Endodermal cell (in vitro differentiated cells): ENCODE measurements at regions not wholly inside any gene's neighbourhood (a gene's known extent, or its start where the extent isn't known, plus 50 kb on each side); places are given as distances from the start of the nearest gene placed in this dataset.

Experiments used
- DNase-seq: peaks from one replicate; pipeline ENCODE4 v3.0.0-alpha.2; 2017
- H3K27ac ChIP-seq: 2 replicates; pipeline ENCODE4 v1.5.1; 2013; ENCODE audit warnings: mild to moderate bottlenecking, low read depth, low read length, moderate library complexity
- H3K27me3 ChIP-seq: 2 replicates; pipeline ENCODE4 v1.6.1; 2013; ENCODE audit warnings: mild to moderate bottlenecking, low read length, moderate library complexity; ENCODE audit not compliant: insufficient read depth, control insufficient read depth, poor library complexity, severe bottlenecking
- H3K36me3 ChIP-seq: 2 replicates; pipeline ENCODE4 v1.7.0; 2013; ENCODE audit warnings: mild to moderate bottlenecking, low read length, moderate library complexity; ENCODE audit not compliant: control insufficient read depth, insufficient read depth
- H3K4me1 ChIP-seq: one replicate; pipeline ENCODE4 v1.7.0; 2013; ENCODE audit warnings: low read length; ENCODE audit not compliant: control insufficient read depth, insufficient read depth
- H3K4me3 ChIP-seq: 2 replicates; pipeline ENCODE4 v1.5.1; 2013; ENCODE audit warnings: mild to moderate bottlenecking, low read length, moderate library complexity
- H3K9ac ChIP-seq: 2 replicates; pipeline ENCODE4 v1.6.1; 2013; ENCODE audit warnings: mild to moderate bottlenecking, low read length, moderate library complexity; ENCODE audit not compliant: poor library complexity, severe bottlenecking; ENCODE audit errors: extremely low read depth
- H3K9me3 ChIP-seq: 2 replicates; pipeline ENCODE4 v1.6.1; 2013; ENCODE audit warnings: mild to moderate bottlenecking, low read length, moderate library complexity; ENCODE audit not compliant: control insufficient read depth
- H3K27ac Mint-ChIP-seq: 2 replicates; pipeline ENCODE4 v1.8.0; 2020; ENCODE audit warnings: mixed read lengths
- H3K27me3 Mint-ChIP-seq: 2 replicates; pipeline ENCODE4 v1.8.0; 2021; ENCODE audit warnings: mild to moderate bottlenecking, mixed read lengths; ENCODE audit not compliant: insufficient read depth
- H3K36me3 Mint-ChIP-seq: 2 replicates; pipeline ENCODE4 v1.8.0; 2020; ENCODE audit warnings: low read depth, mixed read lengths
- H3K4me1 Mint-ChIP-seq: 2 replicates; pipeline ENCODE4 v1.8.0; 2020; ENCODE audit warnings: mixed read lengths
- H3K4me3 Mint-ChIP-seq: 2 replicates; pipeline ENCODE4 v1.8.0; 2020; ENCODE audit warnings: mild to moderate bottlenecking, moderate library complexity, mixed read lengths
- H3K9me3 Mint-ChIP-seq: 2 replicates; pipeline ENCODE4 v1.8.0; 2020; ENCODE audit warnings: mild to moderate bottlenecking, mixed read lengths
- WGBS, 2 experiments: methylation state at CpG; one replicate each; pipeline versions ENCODE4 v1.1.5 to v1.1.7; 2013; ENCODE audit warnings: missing lambda C conversion rate in 2 of 2, mixed read lengths in 1 of 2; ENCODE audit not compliant: insufficient coverage in 1 of 2, insufficient read length in 1 of 2; 5-methylcytosine and 5-hydroxymethylcytosine counted together
- TF ChIP-seq, protein P1 (sequence below): fragments of 200-600 bp; sonication (generic); conservative IDR thresholded peaks from 2 replicates; pipeline ENCODE4 v1.5.0; 2021; ENCODE audit warnings: antibody characterized with exemption, mild to moderate bottlenecking

DNA sequence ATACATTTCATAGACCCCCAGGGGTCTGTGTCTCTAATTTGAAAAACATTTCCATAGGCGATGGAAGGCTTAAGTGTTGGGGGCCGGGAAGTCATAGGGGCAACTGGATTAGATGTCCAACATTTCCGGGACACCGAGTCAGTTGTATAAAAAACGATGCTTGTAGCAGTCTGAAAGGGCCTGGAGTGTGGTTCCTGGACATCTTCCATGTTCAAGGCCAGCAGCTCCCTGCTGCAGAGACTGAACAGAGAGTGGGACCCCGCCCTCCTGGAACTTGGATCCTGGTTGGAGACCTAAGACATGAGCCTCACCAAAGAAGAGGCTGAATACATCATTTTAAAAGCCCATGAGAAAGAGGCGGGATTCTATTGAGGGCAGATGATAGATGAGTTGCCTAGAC is 82.0 kb upstream of the ZNF423 start:
- Mint-ChIP-seq H3K4me3 (no peak overlapping the region), H3K9me3 (peaks cover 8% of the 10 kb centered on the region), H3K27me3 (peaks cover 5% of the 10 kb centered on the region), H3K4me1 (no peaks in the 10 kb centered on the region), H3K27ac (no peak overlapping the region), H3K36me3 (no peaks in the 10 kb centered on the region)
- Histone ChIP-seq H3K4me3 (no peak overlapping the region), H3K9ac (no peak overlapping the region), H3K9me3 (no peaks in the 10 kb centered on the region), H3K27ac (no peak overlapping the region), H3K4me1 (no peaks in the 10 kb centered on the region), H3K36me3 (no peaks in the 10 kb centered on the region), H3K27me3 (no peaks in the 10 kb centered on the region)
- DNase-seq: peak; percentile 13
- 92 to 100% methylated on average over 3 to 7 of the region's 7 CpGs for WGBS, 2 experiments
- TF ChIP-seq, protein P1, sequence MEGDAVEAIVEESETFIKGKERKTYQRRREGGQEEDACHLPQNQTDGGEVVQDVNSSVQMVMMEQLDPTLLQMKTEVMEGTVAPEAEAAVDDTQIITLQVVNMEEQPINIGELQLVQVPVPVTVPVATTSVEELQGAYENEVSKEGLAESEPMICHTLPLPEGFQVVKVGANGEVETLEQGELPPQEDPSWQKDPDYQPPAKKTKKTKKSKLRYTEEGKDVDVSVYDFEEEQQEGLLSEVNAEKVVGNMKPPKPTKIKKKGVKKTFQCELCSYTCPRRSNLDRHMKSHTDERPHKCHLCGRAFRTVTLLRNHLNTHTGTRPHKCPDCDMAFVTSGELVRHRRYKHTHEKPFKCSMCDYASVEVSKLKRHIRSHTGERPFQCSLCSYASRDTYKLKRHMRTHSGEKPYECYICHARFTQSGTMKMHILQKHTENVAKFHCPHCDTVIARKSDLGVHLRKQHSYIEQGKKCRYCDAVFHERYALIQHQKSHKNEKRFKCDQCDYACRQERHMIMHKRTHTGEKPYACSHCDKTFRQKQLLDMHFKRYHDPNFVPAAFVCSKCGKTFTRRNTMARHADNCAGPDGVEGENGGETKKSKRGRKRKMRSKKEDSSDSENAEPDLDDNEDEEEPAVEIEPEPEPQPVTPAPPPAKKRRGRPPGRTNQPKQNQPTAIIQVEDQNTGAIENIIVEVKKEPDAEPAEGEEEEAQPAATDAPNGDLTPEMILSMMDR: no peak

DNA sequence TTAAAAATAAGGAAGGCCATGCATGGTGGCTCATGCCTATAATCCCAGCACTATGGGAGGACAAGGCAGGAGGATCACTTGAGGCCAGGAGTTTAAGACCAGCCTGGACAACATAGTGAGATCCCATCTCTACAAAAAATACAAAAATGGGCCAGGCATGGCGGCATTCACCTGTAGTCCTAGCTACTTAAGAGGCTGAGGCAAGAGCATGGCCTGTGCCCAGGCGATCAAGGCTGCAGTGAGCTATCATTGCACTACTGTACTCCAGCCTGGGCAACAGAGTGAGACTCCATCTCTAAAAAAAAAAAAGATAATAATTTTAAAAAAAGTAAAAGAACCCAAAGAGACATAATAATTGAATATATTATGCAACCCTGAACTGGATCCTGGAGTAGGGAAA is 83.6 kb upstream of the ZNF423 start:
- Mint-ChIP-seq H3K9me3 (peaks cover 8% of the 10 kb centered on the region), H3K4me3 (no peak overlapping the region), H3K36me3 (no peaks in the 10 kb centered on the region), H3K27ac (no peak overlapping the region), H3K4me1 (no peaks in the 10 kb centered on the region), H3K27me3 (peaks cover 5% of the 10 kb centered on the region)
- 92 to 95% methylated on average over 2 of the region's 2 CpGs for WGBS, 2 experiments
- H3K27ac ChIP-seq: no peak overlapping the region
- TF ChIP-seq, protein P1: no peak
- no peak overlapping the region for H3K9ac ChIP-seq
- H3K9me3 ChIP-seq: no peaks in the 10 kb centered on the region
- H3K36me3 ChIP-seq: no peaks in the 10 kb centered on the region
- DNase-seq: no peak
- no peaks in the 10 kb centered on the region for H3K4me1 ChIP-seq
- H3K4me3 ChIP-seq: no peak overlapping the region
- no peaks in the 10 kb centered on the region for H3K27me3 ChIP-seq

DNA sequence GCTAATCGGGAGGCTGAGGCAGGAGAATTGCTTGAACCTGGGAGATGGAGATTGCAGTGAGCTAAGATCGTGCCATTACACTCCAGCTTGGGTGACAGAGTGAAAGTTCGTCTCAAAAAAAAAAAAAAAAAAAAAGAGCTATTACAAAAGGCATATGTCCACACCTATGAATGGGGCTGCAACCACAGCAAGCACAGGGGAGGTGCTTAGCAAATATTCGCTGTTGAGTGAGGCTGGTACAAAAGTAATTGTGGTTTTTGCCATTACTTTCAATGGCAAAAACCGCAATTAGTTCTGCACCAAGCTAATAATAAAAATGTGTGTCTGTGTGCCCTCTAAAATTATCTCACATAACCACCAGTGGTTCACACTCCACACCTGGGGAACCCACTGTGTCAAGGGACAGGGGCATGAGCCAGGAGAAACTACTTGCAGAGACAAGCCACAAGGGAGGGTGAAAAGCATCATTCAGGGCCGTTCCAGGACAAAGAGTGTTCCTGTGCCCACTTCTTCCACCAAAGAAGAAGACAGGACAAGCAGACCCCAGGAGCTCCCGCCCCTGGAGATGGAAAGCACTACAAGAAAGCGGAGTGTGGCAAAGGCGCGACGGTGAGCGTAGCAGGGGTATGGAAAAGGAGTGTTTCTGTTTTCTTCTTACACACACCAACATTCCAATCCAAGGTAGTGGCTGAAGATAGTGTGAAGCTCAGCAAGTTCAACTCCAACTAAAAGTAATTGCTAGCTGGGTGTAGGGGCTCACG is 84.4 kb upstream of the CNEP1R1 start:
- no peaks in the 10 kb centered on the region for H3K4me1 Mint-ChIP-seq
- DNase-seq: no peak
- H3K27me3 Mint-ChIP-seq: peaks cover 5% of the 10 kb centered on the region
- 89 to 94% methylated on average over 4 to 13 of the region's 13 CpGs for WGBS, 2 experiments
- H3K9me3 ChIP-seq: no peaks in the 10 kb centered on the region
- no peaks in the 10 kb centered on the region for H3K4me1 ChIP-seq
- H3K4me3 ChIP-seq: no peak overlapping the region
- no peak overlapping the region for H3K4me3 Mint-ChIP-seq
- TF ChIP-seq, protein P1: no peak
- no peak overlapping the region for H3K27ac ChIP-seq
- no peak overlapping the region for H3K27ac Mint-ChIP-seq
- no peaks in the 10 kb centered on the region for H3K27me3 ChIP-seq
- no peak overlapping the region for H3K9ac ChIP-seq
- no peaks in the 10 kb centered on the region for H3K36me3 Mint-ChIP-seq
- peaks cover 8% of the 10 kb centered on the region for H3K9me3 Mint-ChIP-seq
- H3K36me3 ChIP-seq: no peaks in the 10 kb centered on the region
